Nephron (organoid): ENCODE measurements at regions not wholly inside any gene's neighbourhood (a gene's known extent, or its start where the extent isn't known, plus 50 kb on each side); places are given as distances from the start of the nearest gene placed in this dataset.

Experiments used
- H3K27ac Mint-ChIP-seq, 3 experiments: 2 replicates each; pipeline ENCODE4 v1.8.0; 2020; ENCODE audit warnings: mixed read lengths in 3 of 3, mild to moderate bottlenecking in 2 of 3, moderate library complexity in 1 of 3
- H3K27me3 Mint-ChIP-seq: 2 replicates; pipeline ENCODE4 v1.8.0; 2021; ENCODE audit warnings: low read depth, mild to moderate bottlenecking, moderate library complexity, mixed read lengths
- H3K36me3 Mint-ChIP-seq: 2 replicates; pipeline ENCODE4 v1.8.0; 2020; ENCODE audit warnings: low read depth, mixed read lengths
- H3K4me1 Mint-ChIP-seq: 2 replicates; pipeline ENCODE4 v1.8.0; 2020; ENCODE audit warnings: mixed read lengths
- H3K4me3 Mint-ChIP-seq, 3 experiments: 2 replicates each; pipeline ENCODE4 v1.8.0; 2020; ENCODE audit warnings: mild to moderate bottlenecking in 3 of 3, mixed read lengths in 3 of 3, moderate library complexity in 2 of 3
- H3K9me3 Mint-ChIP-seq: 2 replicates; pipeline ENCODE4 v1.8.0; 2020; ENCODE audit warnings: mixed read lengths
- CTCF ChIP-seq, 3 experiments: fragments of 200-600 bp; sonication (generic); IDR thresholded peaks; one replicate each; pipeline ENCODE4 v1.5.0; 2021; ENCODE audit warnings: antibody characterized with exemption in 3 of 3; ENCODE audit not compliant: unreplicated experiment in 3 of 3

GRCh38 chr14:54314365-54315104 lies 82.3 kb upstream of the CDKN3 start:
- no peaks in the 10 kb centered on the region for H3K36me3 Mint-ChIP-seq
- no peak for TF ChIP-seq CTCF (IDR thresholded peaks at IDR 0.05; ENCODE audit: unreplicated experiment in 3 of 3)
- H3K9me3 Mint-ChIP-seq: peaks cover 3% of the 10 kb centered on the region
- H3K4me1 Mint-ChIP-seq: peaks cover 24% of the 10 kb centered on the region
- H3K27me3 Mint-ChIP-seq: peaks cover 2% of the 10 kb centered on the region
- no peak overlapping the region for H3K4me3 Mint-ChIP-seq
- H3K27ac Mint-ChIP-seq: peak overlapping the region; percentile 8 to 58 (median 48)

GRCh38 chr14:54316652-54317051 lies 80.2 kb upstream of the CDKN3 start:
- no peaks in the 10 kb centered on the region for H3K27me3 Mint-ChIP-seq

GRCh38 chr14:54317391-54317790 lies 79.4 kb upstream of the CDKN3 start:
- no peaks in the 10 kb centered on the region for H3K9me3 Mint-ChIP-seq
- H3K36me3 Mint-ChIP-seq: no peaks in the 10 kb centered on the region
- peak overlapping the region in 2 of 3 experiments; percentile 45 to 50 for H3K27ac Mint-ChIP-seq
- peaks cover 32% of the 10 kb centered on the region for H3K4me1 Mint-ChIP-seq
- H3K4me3 Mint-ChIP-seq: no peak overlapping the region
- no peak for TF ChIP-seq CTCF (IDR thresholded peaks at IDR 0.05; ENCODE audit: unreplicated experiment in 3 of 3)
- no peaks in the 10 kb centered on the region for H3K27me3 Mint-ChIP-seq

More at GRCh38 chr14:54316652-54317051, 80.2 kb upstream of the CDKN3 start:
- Mint-ChIP-seq H3K4me3 (no peak overlapping the region), H3K4me1 (peaks cover 26% of the 10 kb centered on the region), H3K9me3 (no peaks in the 10 kb centered on the region), H3K27ac (no peak overlapping the region), H3K36me3 (no peaks in the 10 kb centered on the region)
- TF ChIP-seq CTCF (IDR thresholded peaks at IDR 0.05; ENCODE audit: unreplicated experiment in 3 of 3): no peak

GRCh38 chr14:54322246-54322645 lies 74.6 kb upstream of the CDKN3 start:
- H3K27ac Mint-ChIP-seq: peak overlapping the region; percentile 55 to 66 (median 56)
- H3K4me3 Mint-ChIP-seq: no peak overlapping the region
- H3K4me1 Mint-ChIP-seq: peaks cover 32% of the 10 kb centered on the region
- peaks cover 14% of the 10 kb centered on the region for H3K27me3 Mint-ChIP-seq
- no peaks in the 10 kb centered on the region for H3K36me3 Mint-ChIP-seq
- no peak for TF ChIP-seq CTCF (IDR thresholded peaks at IDR 0.05; ENCODE audit: unreplicated experiment in 3 of 3)
- H3K9me3 Mint-ChIP-seq: no peaks in the 10 kb centered on the region

GRCh38 chr14:54322701-54323337 lies 74.0 kb upstream of the CDKN3 start:
- Mint-ChIP-seq H3K27me3 (peaks cover 14% of the 10 kb centered on the region), H3K27ac (peak overlapping the region; percentile 55 to 66 (median 56)), H3K4me1 (peaks cover 26% of the 10 kb centered on the region), H3K36me3 (no peaks in the 10 kb centered on the region), H3K4me3 (no peak overlapping the region), H3K9me3 (no peaks in the 10 kb centered on the region)
- no peak for TF ChIP-seq CTCF (IDR thresholded peaks at IDR 0.05; ENCODE audit: unreplicated experiment in 3 of 3)
